GM19397 (cell line): ENCODE measurements at regions not wholly inside any gene's neighbourhood (a gene's known extent, or its start where the extent isn't known, plus 50 kb on each side); places are given as distances from the start of the nearest gene placed in this dataset.

ENCODE experiments used
- ATAC-seq: cut with Tn5 transposase; IDR thresholded peaks from one replicate; pipeline ENCODE4 v1.9.1; 2021; ENCODE audit warnings: mild to moderate bottlenecking, moderate library complexity; ENCODE audit not compliant: unreplicated experiment

GRCh38 chr2:157052685-157053224 is 204.8 kb upstream of the GALNT5 start:
- ATAC-seq = no peak

- no peak for ATAC-seq
Observed at GRCh38 chr2:157053876-157054275, 203.6 kb upstream of the GALNT5 start.

- ATAC-seq = no peak
Observed at GRCh38 chr2:157055660-157056199, 201.8 kb upstream of the GALNT5 start.

- no peak for ATAC-seq
Observed at GRCh38 chr2:157056200-157056676, 201.3 kb upstream of the GALNT5 start.

- no peak for ATAC-seq
Observed at GRCh38 chr2:157058161-157058560, 199.3 kb upstream of the GALNT5 start.

GRCh38 chr2:157059036-157059435 is 198.5 kb upstream of the GALNT5 start:
- ATAC-seq = no peak

- peak; percentile 95 for ATAC-seq
Observed at GRCh38 chr2:157061799-157062198, 195.7 kb upstream of the GALNT5 start.

GRCh38 chr2:157067562-157067961 is 189.9 kb upstream of the GALNT5 start:
- ATAC-seq = no peak

- ATAC-seq = no peak
Observed at GRCh38 chr2:157068237-157068636, 189.3 kb upstream of the GALNT5 start.

GRCh38 chr2:157075924-157076323 is 181.6 kb upstream of the GALNT5 start:
- ATAC-seq = no peak

GRCh38 chr2:157076526-157077161 is 180.9 kb upstream of the GALNT5 start:
- ATAC-seq = no peak

- ATAC-seq = no peak
Observed at GRCh38 chr2:157077753-157078350, 179.7 kb upstream of the GALNT5 start.

GRCh38 chr2:157082950-157083349 is 174.6 kb upstream of the GALNT5 start:
- ATAC-seq = no peak

- no peak for ATAC-seq
Observed at GRCh38 chr2:157085522-157085921, 172.0 kb upstream of the GALNT5 start.

- no peak for ATAC-seq
Observed at GRCh38 chr2:157087373-157088002, 170.0 kb upstream of the GALNT5 start.

GRCh38 chr2:157093666-157094065 is 163.8 kb upstream of the GALNT5 start:
- no peak for ATAC-seq

GRCh38 chr2:157105372-157105771 is 152.1 kb upstream of the GALNT5 start:
- no peak for ATAC-seq

GRCh38 chr2:157106950-157107349 is 150.6 kb upstream of the GALNT5 start:
- ATAC-seq = no peak

GRCh38 chr2:157107460-157107859 is 150.0 kb upstream of the GALNT5 start:
- ATAC-seq = no peak

GRCh38 chr2:157107877-157108276 is 149.6 kb upstream of the GALNT5 start:
- ATAC-seq = no peak

- ATAC-seq = no peak
Observed at GRCh38 chr2:157122776-157123175, 134.7 kb upstream of the GALNT5 start.

- no peak for ATAC-seq
Observed at GRCh38 chr2:157124731-157125130, 132.8 kb upstream of the GALNT5 start.
